HEK293 (cell line): ENCODE measurements at regions not wholly inside any gene's neighbourhood (a gene's known extent, or its start where the extent isn't known, plus 50 kb on each side); places are given as distances from the start of the nearest gene placed in this dataset.

Source experiments
- CTCF ChIA-PET: fragments of 350-600 bp; formaldehyde crosslinking; extraction: SDS; loops from one replicate; lab custom pipeline; 2021; ENCODE audit warnings: antibody characterized with exemption; lab: Yijun Ruan, JAX
- POLR2A ChIA-PET: fragments of 300-600 bp; formaldehyde crosslinking; extraction: SDS; loops from one replicate; lab custom pipeline; 2020; ENCODE audit warnings: antibody characterized with exemption, inconsistent platforms; lab: Yijun Ruan, JAX
- H3K27ac ChIP-seq: fragments of 200-500 bp; sonication (Bioruptor generic); 2 replicates; pipeline ENCODE4 v1.5.1; 2014; ENCODE audit warnings: low read depth, low read length, control low read depth, inconsistent platforms; ENCODE audit errors: extremely low read depth
- H3K36me3 ChIP-seq, 2 experiments: fragments of 200-500 bp in 1 of 2; sonication (Bioruptor generic) in 1 of 2; 1 replicate in 1 of 2; 2 replicates in 1 of 2; pipeline ENCODE4 v1.5.1; 2014 to 2017; ENCODE audit warnings: inconsistent platforms in 2 of 2, low read length in 2 of 2; ENCODE audit not compliant: control insufficient read depth in 2 of 2, insufficient read depth in 1 of 2
- H3K4me1 ChIP-seq: fragments of 200-500 bp; sonication (Bioruptor generic); 2 replicates; pipeline ENCODE4 v1.5.1; 2014; ENCODE audit warnings: mild to moderate bottlenecking, low read length, inconsistent platforms; ENCODE audit not compliant: control insufficient read depth, insufficient read depth
- H3K4me3 ChIP-seq: 2 replicates; pipeline ENCODE4 v1.5.1; 2011; ENCODE audit warnings: low read depth, mild to moderate bottlenecking, control low read depth, low read length, moderate library complexity
- H3K9me3 ChIP-seq: fragments of 200-500 bp; sonication (Bioruptor generic); 2 replicates; pipeline ENCODE4 v1.5.1; 2014; ENCODE audit warnings: low read depth, low read length, inconsistent platforms; ENCODE audit not compliant: control insufficient read depth, insufficient read depth
- EGR2 ChIP-seq: fragments of 450-650 bp; formaldehyde crosslinking; IDR thresholded peaks from 2 replicates; pipeline ENCODE4 v1.5.1; 2016; ENCODE audit warnings: low read depth, missing biosample characterization, missing genetic modification characterization
- GFI1B ChIP-seq: fragments of 450-650 bp; formaldehyde crosslinking; IDR thresholded peaks from 2 replicates; pipeline ENCODE4 v1.5.1; 2016; ENCODE audit warnings: missing biosample characterization, missing genetic modification characterization
- GLIS2 ChIP-seq: fragments of 450-650 bp; formaldehyde crosslinking; IDR thresholded peaks from 2 replicates; pipeline ENCODE4 v1.5.1; 2016; ENCODE audit warnings: missing biosample characterization, missing genetic modification characterization
- KLF7 ChIP-seq: fragments of 450-650 bp; formaldehyde crosslinking; IDR thresholded peaks from 2 replicates; pipeline ENCODE4 v1.5.1; 2016; ENCODE audit warnings: missing biosample characterization, missing genetic modification characterization, borderline replicate concordance
- PRDM10 ChIP-seq: fragments of 450-650 bp; formaldehyde crosslinking; IDR thresholded peaks from 2 replicates; pipeline ENCODE4 v1.5.1; 2016; ENCODE audit warnings: missing biosample characterization, missing genetic modification characterization
- ZFP69B ChIP-seq: fragments of 450-650 bp; formaldehyde crosslinking; IDR thresholded peaks from 2 replicates; pipeline ENCODE4 v1.5.1; 2016; ENCODE audit warnings: missing biosample characterization, missing genetic modification characterization
- ZNF175 ChIP-seq: fragments of 450-650 bp; formaldehyde crosslinking; IDR thresholded peaks from 2 replicates; pipeline ENCODE4 v1.5.1; 2016; ENCODE audit warnings: missing biosample characterization, missing genetic modification characterization
- ZNF18 ChIP-seq: fragments of 450-650 bp; formaldehyde crosslinking; IDR thresholded peaks from 2 replicates; pipeline ENCODE4 v1.5.1; 2016; ENCODE audit warnings: missing biosample characterization, missing genetic modification characterization
- ZNF280C ChIP-seq: fragments of 450-650 bp; formaldehyde crosslinking; IDR thresholded peaks from 2 replicates; pipeline ENCODE4 v1.5.1; 2016; ENCODE audit warnings: missing biosample characterization, missing genetic modification characterization
- ZNF37A ChIP-seq: fragments of 450-650 bp; IDR thresholded peaks from 2 replicates; pipeline ENCODE4 v1.5.1; 2018; ENCODE audit warnings: missing biosample characterization, missing genetic modification characterization
- ZNF394 ChIP-seq: fragments of 450-650 bp; formaldehyde crosslinking; IDR thresholded peaks from 2 replicates; pipeline ENCODE4 v1.5.1; 2016; ENCODE audit warnings: missing biosample characterization, missing genetic modification characterization, mild to moderate bottlenecking, moderate library complexity, borderline replicate concordance
- ZNF530 ChIP-seq: fragments of 450-650 bp; formaldehyde crosslinking; IDR thresholded peaks from 2 replicates; pipeline ENCODE4 v1.5.1; 2016; ENCODE audit warnings: low read depth, missing biosample characterization, missing genetic modification characterization
- ZNF561 ChIP-seq: fragments of 450-650 bp; IDR thresholded peaks from 2 replicates; pipeline ENCODE4 v1.5.1; 2018; ENCODE audit warnings: missing biosample characterization, missing genetic modification characterization, borderline replicate concordance
- ZNF585B ChIP-seq: fragments of 450-650 bp; formaldehyde crosslinking; IDR thresholded peaks from 2 replicates; pipeline ENCODE4 v1.5.1; 2016; ENCODE audit warnings: missing biosample characterization, missing genetic modification characterization
- ZNF600 ChIP-seq: fragments of 450-650 bp; formaldehyde crosslinking; IDR thresholded peaks from 2 replicates; pipeline ENCODE4 v1.5.1; 2016; ENCODE audit warnings: missing biosample characterization, missing genetic modification characterization
- ZNF664 ChIP-seq: fragments of 450-650 bp; formaldehyde crosslinking; IDR thresholded peaks from 2 replicates; pipeline ENCODE4 v1.5.1; 2016; ENCODE audit warnings: missing biosample characterization, missing genetic modification characterization
- ZNF76 ChIP-seq: fragments of 450-650 bp; formaldehyde crosslinking; IDR thresholded peaks from 2 replicates; pipeline ENCODE4; 2016; ENCODE audit warnings: low read depth, missing biosample characterization, missing genetic modification characterization, borderline replicate concordance
- ZNF785 ChIP-seq: fragments of 450-650 bp; formaldehyde crosslinking; IDR thresholded peaks from 2 replicates; pipeline ENCODE4 v1.5.1; 2016; ENCODE audit warnings: missing biosample characterization, missing genetic modification characterization
- TF ChIP-seq, protein P1 (sequence below): fragments of 450-650 bp; formaldehyde crosslinking; IDR thresholded peaks from 2 replicates; pipeline ENCODE4 v1.5.1; 2016; ENCODE audit warnings: missing biosample characterization, missing genetic modification characterization
- TF ChIP-seq, protein P2 (sequence below): fragments of 450-650 bp; formaldehyde crosslinking; IDR thresholded peaks from 2 replicates; pipeline ENCODE4 v1.5.1; 2016; ENCODE audit warnings: missing biosample characterization, missing genetic modification characterization

GRCh38 chr7:159280008-159280407, 135.3 kb upstream of the VIPR2 start (continued):
- TF ChIP-seq PRDM10 (tag by site-specific recombination) (no peak), ZNF37A (tag by site-specific recombination) (no peak)

GRCh38 chr7:159272739-159273138, 128.1 kb upstream of the VIPR2 start:
- no peaks in the 10 kb centered on the region for H3K36me3 ChIP-seq
- no peaks in the 10 kb centered on the region for H3K9me3 ChIP-seq
- no peak overlapping the region for H3K27ac ChIP-seq
- no peaks in the 10 kb centered on the region for H3K4me1 ChIP-seq
- CTCF ChIA-PET: no interaction called here
- POLR2A ChIA-PET: no interaction called here
- TF ChIP-seq ZNF785 (tag by site-specific recombination) (no peak), EGR2 (tag by site-specific recombination) (no peak), GFI1B (no peak), ZNF561 (tag by site-specific recombination) (no peak), ZNF664 (no peak), ZNF530 (tag by site-specific recombination) (no peak), ZNF175 (tag by site-specific recombination) (no peak), KLF7 (tag by site-specific recombination) (no peak), ZNF585B (no peak), ZNF280C (tag by site-specific recombination) (no peak), ZNF394 (tag by site-specific recombination) (no peak), GLIS2 (tag by site-specific recombination) (no peak), ZNF76 (tag by site-specific recombination) (no peak), ZNF18 (no peak), ZFP69B (tag by site-specific recombination) (no peak), ZNF600 (tag by site-specific recombination) (no peak)
- TF ChIP-seq, protein P1, sequence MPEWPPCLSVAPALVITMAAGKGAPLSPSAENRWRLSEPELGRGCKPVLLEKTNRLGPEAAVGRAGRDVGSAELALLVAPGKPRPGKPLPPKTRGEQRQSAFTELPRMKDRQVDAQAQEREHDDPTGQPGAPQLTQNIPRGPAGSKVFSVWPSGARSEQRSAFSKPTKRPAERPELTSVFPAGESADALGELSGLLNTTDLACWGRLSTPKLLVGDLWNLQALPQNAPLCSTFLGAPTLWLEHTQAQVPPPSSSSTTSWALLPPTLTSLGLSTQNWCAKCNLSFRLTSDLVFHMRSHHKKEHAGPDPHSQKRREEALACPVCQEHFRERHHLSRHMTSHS: no peak
- TF ChIP-seq, protein P2, sequence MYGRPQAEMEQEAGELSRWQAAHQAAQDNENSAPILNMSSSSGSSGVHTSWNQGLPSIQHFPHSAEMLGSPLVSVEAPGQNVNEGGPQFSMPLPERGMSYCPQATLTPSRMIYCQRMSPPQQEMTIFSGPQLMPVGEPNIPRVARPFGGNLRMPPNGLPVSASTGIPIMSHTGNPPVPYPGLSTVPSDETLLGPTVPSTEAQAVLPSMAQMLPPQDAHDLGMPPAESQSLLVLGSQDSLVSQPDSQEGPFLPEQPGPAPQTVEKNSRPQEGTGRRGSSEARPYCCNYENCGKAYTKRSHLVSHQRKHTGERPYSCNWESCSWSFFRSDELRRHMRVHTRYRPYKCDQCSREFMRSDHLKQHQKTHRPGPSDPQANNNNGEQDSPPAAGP (tag by site-specific recombination): no peak
- TF ChIP-seq, all 188 proteins: peak for 0
- no peak overlapping the region for H3K4me3 ChIP-seq
